Activated T-cell treated with anti-CD3 and anti-CD28 coated beads for 4 hours (primary cell): ENCODE measurements at regions not wholly inside any gene's neighbourhood (a gene's known extent, or its start where the extent isn't known, plus 50 kb on each side); places are given as distances from the start of the nearest gene placed in this dataset.
"Not testable (repeated sequence)": the region's sequence is repeated elsewhere in the genome, so short reads cannot be mapped to it uniquely, and the experiment has no call there.

Experiments used
- DNase-seq: peaks from one replicate; pipeline ENCODE4 v3.0.0-alpha.2; 2020

DNA sequence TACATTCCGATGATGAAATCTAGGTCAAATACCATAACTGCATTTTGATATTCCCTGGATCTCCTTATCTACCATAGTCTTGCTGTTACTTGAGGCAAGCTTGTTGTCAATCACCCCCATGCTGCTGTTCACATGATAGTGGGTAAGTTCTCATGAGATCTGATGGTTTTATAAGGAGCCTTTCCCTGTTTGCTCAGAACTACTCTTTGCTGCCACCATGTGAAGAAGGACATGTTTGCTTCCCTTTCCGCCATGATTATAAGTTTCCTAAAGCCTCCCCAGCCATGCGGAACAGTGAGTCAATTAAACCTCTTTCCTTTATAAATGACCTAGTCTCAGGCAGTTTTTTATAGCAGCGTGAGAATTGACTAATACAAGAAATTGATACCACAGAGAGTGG lies 432.0 kb downstream of the GLUD2 start:
- no peak for DNase-seq

DNA sequence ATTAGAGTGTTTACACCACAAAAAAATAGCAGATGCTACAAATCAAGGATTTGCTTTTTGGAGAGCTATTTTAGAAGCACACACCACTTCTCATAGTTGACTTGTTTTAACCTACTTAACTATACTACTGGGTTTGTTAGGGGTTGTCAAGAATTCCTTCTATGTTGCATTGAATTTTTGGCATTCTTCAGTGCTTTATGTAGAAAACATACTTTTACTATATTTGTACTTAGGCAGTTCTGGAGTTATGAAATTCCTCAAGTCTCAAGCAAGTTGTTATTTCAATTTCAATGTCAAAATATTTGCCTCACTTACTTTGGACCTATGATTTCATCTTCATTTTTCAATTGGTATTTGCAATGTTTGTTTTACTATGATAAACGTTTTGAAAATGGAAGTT lies 449.6 kb downstream of the GLUD2 start:
- no peak for DNase-seq

GRCh38 chrX:121504153-121504552 lies 456.7 kb downstream of the GLUD2 start:
- DNase-seq = no peak

- no peak for DNase-seq
Measured at GRCh38 chrX:121546317-121546716, 498.9 kb downstream of the GLUD2 start.

GRCh38 chrX:121558886-121559285 lies 511.5 kb downstream of the GLUD2 start:
- DNase-seq = no peak

DNA sequence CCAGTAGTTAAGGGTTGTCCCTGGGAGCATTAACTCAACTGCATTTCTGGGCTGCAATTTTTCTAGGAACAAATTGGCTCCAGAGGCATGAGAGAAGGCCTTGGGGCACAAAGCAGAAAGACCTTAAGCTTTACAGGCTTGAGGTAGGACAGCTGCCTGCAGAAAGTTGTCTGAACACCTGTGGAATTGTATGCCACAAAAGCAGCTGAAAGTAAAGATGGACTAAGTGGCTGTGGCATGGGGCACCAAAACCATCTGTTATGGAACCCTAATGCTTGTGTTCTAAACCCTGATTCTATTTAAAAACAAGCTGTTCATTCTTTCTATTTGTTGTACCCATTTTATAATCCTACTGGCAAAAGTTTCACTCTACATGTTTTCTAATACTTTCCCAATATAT lies 515.2 kb downstream of the GLUD2 start:
- no peak for DNase-seq

- DNase-seq = no peak
Measured at GRCh38 chrX:121569609-121570008, 522.2 kb downstream of the GLUD2 start.

GRCh38 chrX:121570072-121570841 lies 522.8 kb downstream of the GLUD2 start:
- no peak for DNase-seq

GRCh38 chrX:121571333-121571732 lies 523.9 kb downstream of the GLUD2 start:
- DNase-seq = no peak

GRCh38 chrX:121574384-121574783 lies 527.0 kb downstream of the GLUD2 start:
- DNase-seq = not testable (repeated sequence)

DNA sequence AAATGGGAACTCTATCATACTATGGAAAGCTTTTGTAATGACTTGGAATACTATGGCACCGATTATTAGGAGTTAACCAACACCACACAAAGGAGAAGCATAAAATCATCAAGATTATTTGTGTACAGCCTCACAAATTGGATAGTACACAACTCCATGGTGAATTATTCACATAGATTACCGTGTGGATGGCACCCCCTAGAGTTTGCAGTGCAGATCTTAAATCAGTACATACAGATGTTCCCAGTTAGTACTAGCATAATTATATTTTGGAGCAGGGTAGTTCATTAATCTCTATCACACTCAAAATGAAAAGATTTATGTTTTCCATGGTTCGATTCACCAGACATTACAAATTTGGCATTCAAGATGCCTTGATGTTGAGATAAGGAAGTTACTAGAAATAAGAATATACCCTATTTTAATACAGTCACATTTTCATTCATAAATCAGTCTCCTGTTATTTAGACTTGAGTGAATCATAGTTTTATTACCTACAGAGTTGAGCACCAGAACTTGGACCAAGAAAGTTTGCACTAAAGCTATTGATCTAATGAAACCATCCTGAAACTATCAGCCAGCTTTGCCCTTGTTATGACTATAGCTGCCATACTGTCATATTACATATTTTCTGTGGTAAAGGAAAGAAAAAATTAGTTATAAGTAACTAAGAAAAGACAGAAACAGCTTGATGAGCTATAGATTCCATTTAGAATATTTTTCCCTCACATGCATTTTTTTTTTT lies 531.8 kb downstream of the GLUD2 start:
- no peak for DNase-seq

DNA sequence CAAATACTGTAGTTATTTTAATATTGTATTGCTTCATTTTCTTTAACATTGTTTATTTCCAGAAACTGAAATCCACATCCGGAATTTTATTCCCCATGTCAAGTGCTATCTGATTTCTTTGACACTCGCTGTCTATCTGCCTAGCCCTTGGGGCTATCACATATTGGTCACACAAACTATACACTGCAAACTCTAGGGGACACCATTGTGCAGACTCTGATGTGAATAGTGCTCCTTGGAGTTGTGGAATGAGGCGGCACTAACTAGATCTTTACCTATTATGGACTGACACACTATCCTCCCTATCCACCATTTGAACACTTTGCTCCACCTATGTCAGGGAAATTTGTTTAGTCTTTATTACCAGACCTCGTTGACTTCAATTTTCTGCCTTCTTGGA lies 534.5 kb downstream of the GLUD2 start:
- no peak for DNase-seq

- DNase-seq = no peak
Measured at GRCh38 chrX:121585626-121586025, 538.2 kb downstream of the GLUD2 start.

- no peak for DNase-seq
Measured at GRCh38 chrX:121592884-121593283, 545.5 kb downstream of the GLUD2 start.

GRCh38 chrX:121598356-121598755 lies 550.9 kb downstream of the GLUD2 start:
- DNase-seq = no peak

DNA sequence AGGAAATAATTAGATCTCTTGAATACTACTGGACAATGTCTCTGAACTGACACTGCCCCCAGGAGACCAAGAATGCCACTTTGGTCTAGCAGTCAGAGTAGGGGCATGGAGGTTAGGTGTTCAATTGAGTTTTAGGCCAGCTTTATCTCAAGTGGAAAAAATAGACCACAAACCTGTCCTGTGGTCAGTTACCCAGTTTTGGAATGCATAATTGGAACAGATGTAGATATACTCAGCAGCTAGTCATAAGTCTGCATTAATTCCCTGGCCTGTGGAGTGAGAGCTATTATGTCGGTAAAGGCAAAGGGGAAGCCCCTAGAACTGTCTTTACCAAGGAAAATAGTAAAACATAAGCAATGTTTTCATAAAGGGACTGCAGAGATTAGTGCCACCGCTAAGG lies 587.7 kb downstream of the GLUD2 start:
- no peak for DNase-seq

DNA sequence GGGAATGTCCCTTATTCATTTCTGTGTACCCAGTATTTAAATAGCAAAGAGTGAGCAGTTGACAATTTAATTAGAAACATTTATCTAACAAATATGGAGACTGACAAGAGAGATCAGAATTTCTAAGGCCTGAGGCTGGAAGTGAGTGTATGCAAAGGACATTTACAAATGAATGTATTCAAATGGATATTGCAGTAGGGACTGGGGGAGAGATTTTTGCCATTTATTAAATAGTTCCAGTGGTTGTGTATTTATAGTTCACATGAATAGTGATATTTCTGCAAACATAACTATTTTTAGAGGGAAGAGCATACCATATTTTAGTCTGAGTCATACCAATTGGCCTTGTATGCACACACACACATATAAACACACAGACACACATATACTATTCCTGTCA lies 592.4 kb downstream of the GLUD2 start:
- no peak for DNase-seq

- no peak for DNase-seq
Measured at GRCh38 chrX:121641560-121641959, 594.1 kb downstream of the GLUD2 start.

DNA sequence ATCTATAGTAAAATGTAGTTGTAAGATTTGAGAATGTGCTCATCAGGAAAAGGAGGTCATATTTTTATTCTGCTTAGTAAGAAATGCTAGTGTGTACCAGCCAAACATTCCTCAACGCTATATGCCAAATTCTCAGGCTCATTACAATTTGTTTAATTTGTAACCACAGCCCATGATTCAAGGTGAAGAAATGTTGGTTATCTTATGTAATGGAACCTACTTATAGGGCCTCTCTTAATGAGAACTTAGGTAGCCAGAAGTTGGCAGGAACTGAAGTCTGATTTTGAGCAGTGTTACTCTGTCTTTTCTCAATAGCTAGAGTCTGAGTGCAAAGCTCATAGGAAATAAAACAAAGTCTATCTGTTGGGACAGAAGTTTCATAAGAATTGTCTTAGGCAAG lies 595.0 kb downstream of the GLUD2 start:
- no peak for DNase-seq

DNA sequence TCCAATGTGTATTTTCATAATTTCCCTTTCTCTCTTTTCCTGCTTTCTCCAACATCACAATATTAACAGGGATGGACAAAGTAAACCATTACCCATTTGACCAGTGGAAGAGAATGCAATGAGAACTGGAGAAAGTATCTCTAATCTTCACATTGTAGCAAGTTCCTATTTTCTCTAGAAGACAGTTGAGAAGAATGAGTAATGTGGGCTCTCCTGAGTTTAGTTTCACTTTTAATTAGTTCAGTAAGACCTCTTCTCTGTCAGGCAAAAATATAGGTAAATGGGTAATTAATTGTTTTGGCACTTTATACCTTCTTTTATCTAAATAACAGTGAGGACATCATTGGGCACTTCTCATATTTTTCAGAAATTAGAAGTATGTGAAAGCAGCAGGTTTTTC lies 602.0 kb downstream of the GLUD2 start:
- DNase-seq = no peak

DNA sequence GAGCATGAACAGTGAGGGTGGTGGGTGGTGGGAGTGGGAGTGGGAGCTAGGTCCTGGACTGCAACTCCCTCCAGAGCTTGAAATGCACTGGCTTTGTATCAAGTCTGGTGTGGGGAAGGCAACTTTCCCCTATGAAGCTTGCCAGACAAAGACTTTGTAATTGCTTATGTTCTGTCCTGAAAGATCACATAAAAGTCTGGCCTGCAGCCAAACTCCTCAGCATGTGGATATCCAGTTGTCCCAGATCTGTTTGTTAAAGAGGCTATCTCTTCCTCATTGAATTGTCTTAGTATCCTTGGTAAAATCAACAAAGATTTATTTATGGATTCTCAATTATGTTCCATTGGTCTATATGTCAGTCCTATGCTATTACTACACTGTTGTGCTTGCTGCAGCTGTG lies 607.9 kb downstream of the GLUD2 start:
- no peak for DNase-seq

DNA sequence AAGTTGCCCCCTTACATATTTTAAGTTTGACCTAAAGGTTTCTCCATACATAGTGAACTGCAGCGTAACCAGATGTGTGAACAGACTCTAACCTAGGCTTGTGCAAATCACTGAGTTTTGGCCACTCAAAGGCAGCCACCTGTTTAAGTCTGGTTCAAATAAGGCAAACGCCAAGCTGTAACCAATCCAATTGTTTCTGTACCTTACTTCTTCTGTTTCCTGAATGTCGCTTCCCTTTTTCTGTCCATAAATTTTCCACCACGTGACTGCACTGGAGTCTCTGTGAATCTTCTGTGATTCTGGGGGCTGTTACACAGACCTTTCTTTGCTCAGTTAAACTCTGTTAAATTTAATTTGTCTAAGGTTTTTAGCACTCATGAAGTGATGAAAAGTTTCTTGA lies 618.8 kb downstream of the GLUD2 start:
- DNase-seq = no peak

DNA sequence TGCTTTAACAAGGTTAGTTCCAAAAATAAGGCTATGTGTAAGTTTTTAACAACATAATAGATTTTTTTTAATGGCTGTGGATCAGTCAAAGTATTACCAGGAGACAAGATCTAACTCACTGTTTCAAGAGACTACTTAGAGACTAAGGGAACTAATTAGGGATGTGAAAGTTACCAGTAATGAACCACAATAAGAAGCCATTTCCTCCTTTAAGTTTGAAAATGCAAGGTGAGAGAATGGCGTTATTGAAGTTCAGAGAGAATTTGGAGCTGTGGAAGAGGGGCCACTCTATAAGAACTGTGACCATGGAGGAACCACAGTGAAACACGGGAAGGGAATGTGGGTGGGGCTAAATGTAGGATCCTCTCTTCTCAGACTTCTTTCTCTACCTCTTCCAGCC lies 624.2 kb downstream of the GLUD2 start:
- DNase-seq = no peak

GRCh38 chrX:121709236-121709635 lies 661.8 kb downstream of the GLUD2 start:
- not testable (repeated sequence) for DNase-seq

DNA sequence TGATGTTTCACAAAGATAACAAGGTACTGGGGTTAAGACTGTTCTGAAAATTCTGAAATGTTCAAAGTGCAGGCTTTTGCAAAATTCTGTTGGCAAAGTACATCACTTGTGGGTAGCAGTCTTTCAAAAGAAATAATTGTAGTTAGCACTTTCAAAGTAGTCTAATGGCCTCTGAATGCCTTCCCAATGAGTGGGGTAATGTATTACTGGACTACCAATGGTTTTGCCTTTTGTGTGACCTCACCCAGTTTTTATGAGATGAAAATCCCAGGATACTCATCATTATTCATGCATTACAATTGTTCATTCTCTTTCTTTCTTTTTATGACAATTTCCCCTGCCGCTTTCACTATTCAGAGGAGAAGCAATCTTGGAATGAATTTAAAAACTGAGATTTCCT lies 686.1 kb downstream of the GLUD2 start:
- no peak for DNase-seq
